HepG2 (cell line): ENCODE measurements at regions not wholly inside any gene's neighbourhood (a gene's known extent, or its start where the extent isn't known, plus 50 kb on each side); places are given as distances from the start of the nearest gene placed in this dataset.
A peak's percentile ranks its signal among the peaks of the same experiment; 100 is the strongest.

Experiments
- ATAC-seq: fragments of 200-7000 bp; cut with Tn5 transposase; 3 replicates; pipeline ENCODE4 v1.9.1; 2020; ENCODE audit warnings: mild to moderate bottlenecking, moderate library complexity
- BruUV-seq: library from RNA; stranded (reverse); fragments of 400-500 nt; replicated peaks from 2 replicates; lab custom pipeline; 2021; lab: Mats Ljungman, UMichigan
- CTCF ChIA-PET: fragments of 300-600 bp; formaldehyde crosslinking; extraction: SDS; loops from one replicate; lab custom pipeline; 2021; ENCODE audit warnings: low total read pairs, inconsistent platforms, low intra/inter-chr PET ratio; lab: Yijun Ruan, JAX
- POLR2A ChIA-PET: fragments of 350-600 bp; sonication (Branson Sonifier 250); formaldehyde crosslinking; loops from one replicate; lab custom pipeline; 2020; ENCODE audit warnings: antibody characterized with exemption, inconsistent platforms; lab: Yijun Ruan, JAX
- DNase-seq: peaks from one replicate; pipeline ENCODE4 v3.0.0-alpha.2; 2015; ENCODE audit warnings: low spot score
- FAIRE-seq: peaks from 3 replicates; lab custom pipeline; 2011; peaks lifted over from hg19 to GRCh38; lab: Jason Lieb, UNC
- H2AFZ ChIP-seq: one replicate; pipeline ENCODE4 v1.6.1; 2011; ENCODE audit warnings: low read length, inconsistent platforms
- H3K27ac ChIP-seq: fragments of 300-600 bp; 3 replicates; pipeline ENCODE4 v1.8.0; 2011; ENCODE audit warnings: mixed run types, mild to moderate bottlenecking, mixed read lengths, low read length, inconsistent platforms; ENCODE audit not compliant: insufficient read depth; ENCODE audit errors: extremely low read length
- H3K27me3 ChIP-seq, 2 experiments: fragments of 200-600 bp in 1 of 2; 2 replicates in 1 of 2; 3 replicates in 1 of 2; pipeline versions ENCODE4 v1.6.0 to v1.8.0; 2011; ENCODE audit warnings: low read length in 2 of 2, mild to moderate bottlenecking in 2 of 2, moderate library complexity in 2 of 2, inconsistent platforms in 1 of 2; ENCODE audit not compliant: insufficient read depth in 2 of 2, control insufficient read depth in 1 of 2
- H3K36me3 ChIP-seq, 2 experiments: fragments of 200-600 bp in 1 of 2; replicated peaks in 1 of 2; 2 replicates in 1 of 2; 3 replicates in 1 of 2; pipeline versions ENCODE4 v1.5.1 to v1.8.0; 2011; ENCODE audit warnings: low read length in 2 of 2, inconsistent platforms in 1 of 2; ENCODE audit not compliant: insufficient read depth in 2 of 2, control insufficient read depth in 1 of 2
- H3K4me1 ChIP-seq: 2 replicates; pipeline ENCODE4 v1.5.1; 2012; ENCODE audit warnings: low read length, inconsistent platforms; ENCODE audit not compliant: insufficient read depth
- H3K4me2 ChIP-seq: 2 replicates; pipeline ENCODE4 v1.6.0; 2011; ENCODE audit warnings: low read depth, low read length, inconsistent platforms
- H3K4me3 ChIP-seq, 3 experiments: fragments of 200-600 bp in 1 of 3; sonication (generic), shearing (Covaris generic) in 1 of 3; replicated peaks in 1 of 3; 2 replicates each; pipeline ENCODE4 v1.5.1; 2011 to 2016; ENCODE audit warnings: low read length in 3 of 3, inconsistent platforms in 2 of 3, low read depth in 2 of 3, mild to moderate bottlenecking in 2 of 3, control low read depth in 1 of 3, mixed read lengths in 1 of 3; ENCODE audit not compliant: insufficient read depth in 1 of 3
- H3K79me2 ChIP-seq: one replicate; pipeline ENCODE4 v1.6.1; 2011; ENCODE audit warnings: low read length, inconsistent platforms; ENCODE audit not compliant: insufficient read depth
- H3K9ac ChIP-seq: 2 replicates; pipeline ENCODE4 v1.6.0; 2011; ENCODE audit warnings: mild to moderate bottlenecking, low read depth, low read length, inconsistent platforms; ENCODE audit not compliant: insufficient read depth
- H3K9me3 ChIP-seq: 2 replicates; pipeline ENCODE4 v1.5.1; 2012; ENCODE audit warnings: mild to moderate bottlenecking, low read length
- H4K20me1 ChIP-seq: 2 replicates; pipeline ENCODE4 v1.6.0; 2011; ENCODE audit warnings: inconsistent platforms, mild to moderate bottlenecking, low read length, moderate library complexity; ENCODE audit not compliant: insufficient read depth
- MAFF ChIP-seq: IDR thresholded peaks from 2 replicates; pipeline ENCODE4 v1.6.1; 2011; ENCODE audit warnings: low read depth, low read length, improper control_type of control experiment
- MAFK ChIP-seq, 2 experiments: IDR thresholded peaks in 1 of 2; conservative IDR thresholded peaks in 1 of 2; 2 replicates each; pipeline ENCODE4 v1.6.1; 2011; ENCODE audit warnings: improper control_type of control experiment in 2 of 2, low read length in 2 of 2
- ZBTB40 ChIP-seq, 2 experiments: fragments of 450-650 bp in 1 of 2; sonication (generic) in 1 of 2; formaldehyde crosslinking in 1 of 2; IDR thresholded peaks; 2 replicates each; pipeline versions ENCODE4 v1.6.1 to v1.8.0; 2016 to 2022; ENCODE audit warnings: antibody characterized with exemption in 1 of 2, mild to moderate bottlenecking in 1 of 2, missing genetic modification reagents in 1 of 2
- ZNF274 ChIP-seq: sonication (generic); formaldehyde crosslinking; IDR thresholded peaks from 2 replicates; pipeline ENCODE4 v1.5.1; 2020; ENCODE audit warnings: mild to moderate bottlenecking, missing genetic modification reagents
- WGBS: methylation state at CpG from one replicate; pipeline ENCODE4 v1.1.6; 2017; ENCODE audit warnings: low lambda C conversion rate; 5-methylcytosine and 5-hydroxymethylcytosine counted together
- in situ Hi-C: cut with HindIII; loops from 2 replicates; pipeline ENCODE4 v1.10.0; 2017; ENCODE audit warnings: low pct_unique_long_range_greater_than_20kb; ENCODE audit not compliant: extremely low pct_ligation_motif_present
- intact Hi-C: fragments of 100-400 bp; cut with micrococcal nuclease; formaldehyde crosslinking; loops from one replicate; pipeline ENCODE4 v1.10.0; 2022; ENCODE audit not compliant: unreplicated experiment

- Histone ChIP-seq H3K4me1 (peaks cover 8% of the 10 kb centered on the region; the same call in 1 of the 2 replicates), H4K20me1 (no peaks in the 10 kb centered on the region), H3K27ac (no peak overlapping the region)
- ChIA-PET CTCF (no interaction called here), POLR2A (no interaction called here)
- TF ChIP-seq ZBTB40 (IDR thresholded peaks at IDR 0.05) (peak; percentile 23; the same call in 1 of the 2 replicates), ZBTB40 (CRISPR knock-in tag; IDR thresholded peaks at IDR 0.05) (no peak), ZNF274 (no peak), MAFK (conservative IDR thresholded peaks at IDR 0.05 in 1 of 2, IDR thresholded peaks at IDR 0.05 in 1 of 2; ENCODE audit: low read length in 2 of 2) (peak; percentile 5 to 67; a peak in 2 of 4 replicates), MAFF (0 out of 2 replicates have a peak, but pooled peaks have one; percentile 19)
- TF ChIP-seq, all 625 proteins: peak for 3
- in situ Hi-C loops (no loop called here), intact Hi-C loops (no loop called here)
- H2AFZ ChIP-seq = no peak overlapping the region
- H3K4me2 ChIP-seq = no peak overlapping the region
- BruUV-seq = no TSS peak
- H3K27me3 ChIP-seq = no peaks in the 10 kb centered on the region
- no peak overlapping the region for H3K4me3 ChIP-seq
- H3K9ac ChIP-seq = no peak overlapping the region
- 43% methylated on average over 4 of the region's 4 CpGs for WGBS
- DNase-seq = no peak
- no peaks in the 10 kb centered on the region for H3K36me3 ChIP-seq
- ATAC-seq = no peak; the same call in 2 of the 3 replicates
- H3K9me3 ChIP-seq = no peaks in the 10 kb centered on the region
- no peak for FAIRE-seq
- H3K79me2 ChIP-seq = no peaks in the 10 kb centered on the region
These were observed 57.1 kb upstream of the KMT2E start for GRCh38 chr7:104956753-104957450.
